HL-60 (cell line): ENCODE measurements at regions not wholly inside any gene's neighbourhood (a gene's known extent, or its start where the extent isn't known, plus 50 kb on each side); places are given as distances from the start of the nearest gene placed in this dataset.

Source experiments
- GABPA ChIP-seq: IDR thresholded peaks from 2 replicates; pipeline ENCODE4 v1.6.1; 2012; ENCODE audit warnings: low read depth
- TF ChIP-seq, protein P1 (sequence below): IDR thresholded peaks from one replicate; pipeline ENCODE4 v1.5.1; 2011; ENCODE audit warnings: low read length, control low read depth, inconsistent platforms; ENCODE audit not compliant: insufficient read depth

DNA sequence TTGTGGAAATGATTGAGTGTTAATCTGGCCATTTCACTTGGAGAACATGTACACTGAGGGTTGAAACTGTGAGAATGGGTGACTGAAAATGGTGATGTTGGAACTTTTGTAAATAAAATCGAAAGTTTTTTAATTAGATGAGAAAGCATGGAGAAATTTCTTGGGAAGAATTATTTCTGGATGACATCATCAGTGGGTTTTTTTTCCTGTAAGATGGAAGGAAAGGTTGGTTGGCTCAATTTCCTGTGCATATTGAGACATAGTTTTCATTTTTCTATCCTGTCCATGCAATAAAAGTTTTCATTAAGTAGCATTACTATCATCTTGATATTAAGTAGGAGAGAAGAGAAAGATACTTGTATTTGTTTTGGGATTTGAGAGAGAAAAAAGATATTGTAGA lies 120.6 kb upstream of the HTR2A start:
- TF ChIP-seq, protein P1, sequence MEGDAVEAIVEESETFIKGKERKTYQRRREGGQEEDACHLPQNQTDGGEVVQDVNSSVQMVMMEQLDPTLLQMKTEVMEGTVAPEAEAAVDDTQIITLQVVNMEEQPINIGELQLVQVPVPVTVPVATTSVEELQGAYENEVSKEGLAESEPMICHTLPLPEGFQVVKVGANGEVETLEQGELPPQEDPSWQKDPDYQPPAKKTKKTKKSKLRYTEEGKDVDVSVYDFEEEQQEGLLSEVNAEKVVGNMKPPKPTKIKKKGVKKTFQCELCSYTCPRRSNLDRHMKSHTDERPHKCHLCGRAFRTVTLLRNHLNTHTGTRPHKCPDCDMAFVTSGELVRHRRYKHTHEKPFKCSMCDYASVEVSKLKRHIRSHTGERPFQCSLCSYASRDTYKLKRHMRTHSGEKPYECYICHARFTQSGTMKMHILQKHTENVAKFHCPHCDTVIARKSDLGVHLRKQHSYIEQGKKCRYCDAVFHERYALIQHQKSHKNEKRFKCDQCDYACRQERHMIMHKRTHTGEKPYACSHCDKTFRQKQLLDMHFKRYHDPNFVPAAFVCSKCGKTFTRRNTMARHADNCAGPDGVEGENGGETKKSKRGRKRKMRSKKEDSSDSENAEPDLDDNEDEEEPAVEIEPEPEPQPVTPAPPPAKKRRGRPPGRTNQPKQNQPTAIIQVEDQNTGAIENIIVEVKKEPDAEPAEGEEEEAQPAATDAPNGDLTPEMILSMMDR = no peak
- no peak for TF ChIP-seq GABPA
